ENCODE measurements at regions not wholly inside any gene's neighbourhood (a gene's known extent, or its start where the extent isn't known, plus 50 kb on each side); places are given as distances from the start of the nearest gene placed in this dataset.

DNA sequence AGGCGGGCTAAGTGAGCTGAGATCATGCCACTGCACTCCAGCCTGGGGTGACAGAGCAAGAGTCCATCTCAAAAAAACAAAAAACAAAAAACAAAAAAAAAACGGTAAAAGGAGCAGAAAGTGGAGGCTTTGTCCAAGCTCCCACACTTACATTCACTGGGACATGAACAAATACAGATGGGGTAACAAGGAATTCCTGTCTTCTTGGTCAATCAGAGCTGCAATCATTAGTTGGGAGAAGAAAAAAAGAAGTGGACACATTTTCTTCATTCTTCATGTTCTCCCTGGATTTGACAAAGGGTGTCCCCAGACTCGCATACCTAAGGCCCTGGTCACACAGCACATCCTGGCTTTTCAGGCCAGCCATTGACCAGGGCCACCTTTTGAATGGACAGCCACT, 124.6 kb downstream of the SOCS6 start (continued):
- TF ChIP-seq, protein P1, sequence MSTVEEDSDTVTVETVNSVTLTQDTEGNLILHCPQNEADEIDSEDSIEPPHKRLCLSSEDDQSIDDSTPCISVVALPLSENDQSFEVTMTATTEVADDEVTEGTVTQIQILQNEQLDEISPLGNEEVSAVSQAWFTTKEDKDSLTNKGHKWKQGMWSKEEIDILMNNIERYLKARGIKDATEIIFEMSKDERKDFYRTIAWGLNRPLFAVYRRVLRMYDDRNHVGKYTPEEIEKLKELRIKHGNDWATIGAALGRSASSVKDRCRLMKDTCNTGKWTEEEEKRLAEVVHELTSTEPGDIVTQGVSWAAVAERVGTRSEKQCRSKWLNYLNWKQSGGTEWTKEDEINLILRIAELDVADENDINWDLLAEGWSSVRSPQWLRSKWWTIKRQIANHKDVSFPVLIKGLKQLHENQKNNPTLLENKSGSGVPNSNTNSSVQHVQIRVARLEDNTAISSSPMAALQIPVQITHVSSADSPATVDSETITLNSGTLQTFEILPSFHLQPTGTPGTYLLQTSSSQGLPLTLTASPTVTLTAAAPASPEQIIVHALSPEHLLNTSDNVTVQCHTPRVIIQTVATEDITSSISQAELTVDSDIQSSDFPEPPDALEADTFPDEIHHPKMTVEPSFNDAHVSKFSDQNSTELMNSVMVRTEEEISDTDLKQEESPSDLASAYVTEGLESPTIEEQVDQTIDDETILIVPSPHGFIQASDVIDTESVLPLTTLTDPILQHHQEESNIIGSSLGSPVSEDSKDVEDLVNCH (CRISPR knock-in tag; IDR thresholded peaks at IDR 0.05), result no peak
- TF ChIP-seq, protein P2, sequence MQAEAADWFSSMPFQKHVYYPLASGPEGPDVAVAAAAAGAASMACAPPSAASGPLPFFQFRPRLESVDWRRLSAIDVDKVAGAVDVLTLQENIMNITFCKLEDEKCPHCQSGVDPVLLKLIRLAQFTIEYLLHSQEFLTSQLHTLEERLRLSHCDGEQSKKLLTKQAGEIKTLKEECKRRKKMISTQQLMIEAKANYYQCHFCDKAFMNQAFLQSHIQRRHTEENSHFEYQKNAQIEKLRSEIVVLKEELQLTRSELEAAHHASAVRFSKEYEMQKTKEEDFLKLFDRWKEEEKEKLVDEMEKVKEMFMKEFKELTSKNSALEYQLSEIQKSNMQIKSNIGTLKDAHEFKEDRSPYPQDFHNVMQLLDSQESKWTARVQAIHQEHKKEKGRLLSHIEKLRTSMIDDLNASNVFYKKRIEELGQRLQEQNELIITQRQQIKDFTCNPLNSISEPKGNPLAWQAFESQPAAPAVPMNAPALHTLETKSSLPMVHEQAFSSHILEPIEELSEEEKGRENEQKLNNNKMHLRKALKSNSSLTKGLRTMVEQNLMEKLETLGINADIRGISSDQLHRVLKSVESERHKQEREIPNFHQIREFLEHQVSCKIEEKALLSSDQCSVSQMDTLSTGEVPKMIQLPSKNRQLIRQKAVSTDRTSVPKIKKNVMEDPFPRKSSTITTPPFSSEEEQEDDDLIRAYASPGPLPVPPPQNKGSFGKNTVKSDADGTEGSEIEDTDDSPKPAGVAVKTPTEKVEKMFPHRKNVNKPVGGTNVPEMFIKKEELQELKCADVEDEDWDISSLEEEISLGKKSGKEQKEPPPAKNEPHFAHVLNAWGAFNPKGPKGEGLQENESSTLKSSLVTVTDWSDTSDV (CRISPR knock-in tag; IDR thresholded peaks at IDR 0.05), result no peak
- TF ChIP-seq KLF13 (CRISPR knock-in tag; IDR thresholded peaks at IDR 0.05) (no peak), ZNF766 (CRISPR knock-in tag; IDR thresholded peaks at IDR 0.05; ENCODE audit: borderline replicate concordance) (no peak)
- TF ChIP-seq, protein P3, sequence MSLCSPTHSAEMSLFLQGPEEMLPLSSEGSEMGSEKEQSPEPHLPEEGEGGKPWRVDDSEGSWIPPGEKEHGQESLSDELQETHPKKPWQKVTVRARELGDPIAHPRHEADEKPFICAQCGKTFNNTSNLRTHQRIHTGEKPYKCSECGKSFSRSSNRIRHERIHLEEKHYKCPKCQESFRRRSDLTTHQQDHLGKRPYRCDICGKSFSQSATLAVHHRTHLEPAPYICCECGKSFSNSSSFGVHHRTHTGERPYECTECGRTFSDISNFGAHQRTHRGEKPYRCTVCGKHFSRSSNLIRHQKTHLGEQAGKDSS (CRISPR knock-in tag; IDR thresholded peaks at IDR 0.05; ENCODE audit: borderline replicate concordance, low read depth), result no peak

DNA sequence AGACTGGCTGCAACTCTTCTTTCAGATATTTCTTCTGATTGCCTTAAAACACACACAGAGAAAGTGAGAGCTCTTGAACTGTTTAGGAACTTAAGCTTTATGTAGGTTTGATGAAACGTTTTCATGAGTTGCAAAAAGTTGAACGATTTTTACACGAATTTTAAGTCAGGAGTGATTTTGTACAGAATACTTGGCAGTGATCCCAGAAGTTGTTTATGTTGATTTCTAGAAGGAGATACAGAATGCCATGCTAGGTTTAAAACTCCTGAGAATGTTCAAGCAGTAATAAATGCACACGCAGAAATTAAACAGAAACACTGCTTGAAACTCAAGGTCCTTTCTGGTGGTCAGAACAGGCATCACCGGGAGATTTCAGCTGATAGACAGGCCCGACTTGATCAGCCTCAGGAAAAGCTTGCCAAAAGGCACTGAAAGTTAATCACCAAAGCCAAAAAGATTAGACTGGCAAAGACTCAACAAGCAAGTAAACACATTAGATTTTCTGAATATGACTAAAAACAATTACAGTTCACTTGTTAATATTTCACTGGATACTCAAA, 123.1 kb downstream of the SOCS6 start:
- Histone ChIP-seq H3K27me3 (ENCODE audit: control insufficient read depth in 1 of 2, insufficient read depth in 2 of 2, low read length in 2 of 2) (no peaks in the 10 kb centered on the region), H3K79me2 (ENCODE audit: insufficient read depth, low read length) (no peaks in the 10 kb centered on the region), H3K36me3 (replicated peaks in 1 of 2; ENCODE audit: control insufficient read depth in 1 of 2, insufficient read depth in 2 of 2, low read length in 2 of 2) (no peaks in the 10 kb centered on the region), H3K9ac (ENCODE audit: insufficient read depth, low read depth, low read length) (no peak overlapping the region), H3K27ac (ENCODE audit: extremely low read length, insufficient read depth, low read length) (no peak overlapping the region), H4K20me1 (ENCODE audit: insufficient read depth, low read length) (no peaks in the 10 kb centered on the region), H3K4me2 (ENCODE audit: low read depth, low read length) (peak overlapping the region; percentile 32; the same call in 1 of the 2 replicates), H3K9me3 (ENCODE audit: low read length) (no peaks in the 10 kb centered on the region), H3K4me3 (replicated peaks in 1 of 3; ENCODE audit: insufficient read depth in 1 of 3, low read depth in 2 of 3, low read length in 3 of 3) (no peak overlapping the region; a peak in 1 of 6 replicates), H2AFZ (ENCODE audit: low read length) (peak overlapping the region; percentile 17), H3K4me1 (ENCODE audit: insufficient read depth, low read length) (peaks cover 36% of the 10 kb centered on the region)
- FAIRE-seq (no peak), DNase-seq (ENCODE audit: low spot score) (no peak), ATAC-seq (peak; percentile 61)
- 44% methylated on average over 6 of the region's 6 CpGs for WGBS (ENCODE audit: low lambda C conversion rate)
- ChIA-PET POLR2A (interaction anchor here (0.6 kb wide), 1 partner anchor 34 kb away, joined by 3 read pairs; no protein-coding TSS in a partner anchor), CTCF (ENCODE audit: low intra/inter-chr PET ratio, low total read pairs) (no interaction called here)
- intact Hi-C loops (cut with micrococcal nuclease; ENCODE audit: unreplicated experiment), result no loop called here
- BruUV-seq (replicated peaks), result no TSS peak
- in situ Hi-C loops (cut with HindIII; ENCODE audit: extremely low pct_ligation_motif_present, low pct_unique_long_range_greater_than_20kb), result no loop called here
- TF ChIP-seq, protein P4, sequence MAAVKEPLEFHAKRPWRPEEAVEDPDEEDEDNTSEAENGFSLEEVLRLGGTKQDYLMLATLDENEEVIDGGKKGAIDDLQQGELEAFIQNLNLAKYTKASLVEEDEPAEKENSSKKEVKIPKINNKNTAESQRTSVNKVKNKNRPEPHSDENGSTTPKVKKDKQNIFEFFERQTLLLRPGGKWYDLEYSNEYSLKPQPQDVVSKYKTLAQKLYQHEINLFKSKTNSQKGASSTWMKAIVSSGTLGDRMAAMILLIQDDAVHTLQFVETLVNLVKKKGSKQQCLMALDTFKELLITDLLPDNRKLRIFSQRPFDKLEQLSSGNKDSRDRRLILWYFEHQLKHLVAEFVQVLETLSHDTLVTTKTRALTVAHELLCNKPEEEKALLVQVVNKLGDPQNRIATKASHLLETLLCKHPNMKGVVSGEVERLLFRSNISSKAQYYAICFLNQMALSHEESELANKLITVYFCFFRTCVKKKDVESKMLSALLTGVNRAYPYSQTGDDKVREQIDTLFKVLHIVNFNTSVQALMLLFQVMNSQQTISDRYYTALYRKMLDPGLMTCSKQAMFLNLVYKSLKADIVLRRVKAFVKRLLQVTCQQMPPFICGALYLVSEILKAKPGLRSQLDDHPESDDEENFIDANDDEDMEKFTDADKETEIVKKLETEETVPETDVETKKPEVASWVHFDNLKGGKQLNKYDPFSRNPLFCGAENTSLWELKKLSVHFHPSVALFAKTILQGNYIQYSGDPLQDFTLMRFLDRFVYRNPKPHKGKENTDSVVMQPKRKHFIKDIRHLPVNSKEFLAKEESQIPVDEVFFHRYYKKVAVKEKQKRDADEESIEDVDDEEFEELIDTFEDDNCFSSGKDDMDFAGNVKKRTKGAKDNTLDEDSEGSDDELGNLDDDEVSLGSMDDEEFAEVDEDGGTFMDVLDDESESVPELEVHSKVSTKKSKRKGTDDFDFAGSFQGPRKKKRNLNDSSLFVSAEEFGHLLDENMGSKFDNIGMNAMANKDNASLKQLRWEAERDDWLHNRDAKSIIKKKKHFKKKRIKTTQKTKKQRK (IDR thresholded peaks at IDR 0.05; ENCODE audit: low read length), result no peak

All from HepG2 (cell line).